Lower leg skin (tissue), 4 donors: ENCODE measurements at regions not wholly inside any gene's neighbourhood (a gene's known extent, or its start where the extent isn't known, plus 50 kb on each side); places are given as distances from the start of the nearest gene placed in this dataset.

Experiments used
- DNase-seq, 2 donors: peaks; one replicate each; pipeline ENCODE4 v3.0.0-alpha.2; 2019; ENCODE audit warnings: low spot score in 2 of 2
- H3K4me3 ChIP-seq: fragments of 200-600 bp; sonication (generic); 2 replicates; pipeline ENCODE4 v1.5.1; 2017; ENCODE audit warnings: mild to moderate bottlenecking, low read depth; ENCODE audit not compliant: poor library complexity, severe bottlenecking
- CTCF ChIP-seq, 3 donors: fragments of 450-650 bp; IDR thresholded peaks; one replicate each; pipeline ENCODE4 v1.5.1; 2016; ENCODE audit warnings: antibody characterized with exemption in 3 of 3, mild to moderate bottlenecking in 3 of 3, moderate library complexity in 2 of 3
- POLR2A ChIP-seq, 2 donors: fragments of 450-650 bp; IDR thresholded peaks; one replicate each; pipeline ENCODE4 v1.6.1; 2016 to 2017; ENCODE audit warnings: antibody characterized with exemption in 2 of 2, mild to moderate bottlenecking in 1 of 2, moderate library complexity in 1 of 2
- WGBS, 2 donors: methylation state at CpG; one replicate each; pipeline ENCODE4 v1.1.5; 2018; 5-methylcytosine and 5-hydroxymethylcytosine counted together
- intact Hi-C: fragments of 100-400 bp; cut with DNase I; formaldehyde crosslinking; loops from one replicate; pipeline ENCODE4 v1.15.0; 2023; ENCODE audit warnings: low total_unique reads

- no peak for TF ChIP-seq CTCF (IDR thresholded peaks at IDR 0.05)
- TF ChIP-seq POLR2A (IDR thresholded peaks at IDR 0.05): no peak
Measured at GRCh38 chr6:28777147-28777461, 146.7 kb downstream of the TRIM27 start.

GRCh38 chr6:28782113-28782673 is 141.6 kb downstream of the TRIM27 start:
- DNase-seq: no peak
- intact Hi-C loops: no loop called here
- TF ChIP-seq CTCF (IDR thresholded peaks at IDR 0.05) (no peak), POLR2A (IDR thresholded peaks at IDR 0.05) (no peak)
- WGBS, 2 donors: 11 to 13% methylated on average over 5 of the region's 5 CpGs
- no peak overlapping the region for H3K4me3 ChIP-seq

More at GRCh38 chr6:28777147-28777461, 146.7 kb downstream of the TRIM27 start:
- H3K4me3 ChIP-seq: no peak overlapping the region
- DNase-seq: no peak
- 5 to 7% methylated on average over 4 of the region's 4 CpGs for WGBS, 2 donors
- intact Hi-C loops: no loop called here

DNA sequence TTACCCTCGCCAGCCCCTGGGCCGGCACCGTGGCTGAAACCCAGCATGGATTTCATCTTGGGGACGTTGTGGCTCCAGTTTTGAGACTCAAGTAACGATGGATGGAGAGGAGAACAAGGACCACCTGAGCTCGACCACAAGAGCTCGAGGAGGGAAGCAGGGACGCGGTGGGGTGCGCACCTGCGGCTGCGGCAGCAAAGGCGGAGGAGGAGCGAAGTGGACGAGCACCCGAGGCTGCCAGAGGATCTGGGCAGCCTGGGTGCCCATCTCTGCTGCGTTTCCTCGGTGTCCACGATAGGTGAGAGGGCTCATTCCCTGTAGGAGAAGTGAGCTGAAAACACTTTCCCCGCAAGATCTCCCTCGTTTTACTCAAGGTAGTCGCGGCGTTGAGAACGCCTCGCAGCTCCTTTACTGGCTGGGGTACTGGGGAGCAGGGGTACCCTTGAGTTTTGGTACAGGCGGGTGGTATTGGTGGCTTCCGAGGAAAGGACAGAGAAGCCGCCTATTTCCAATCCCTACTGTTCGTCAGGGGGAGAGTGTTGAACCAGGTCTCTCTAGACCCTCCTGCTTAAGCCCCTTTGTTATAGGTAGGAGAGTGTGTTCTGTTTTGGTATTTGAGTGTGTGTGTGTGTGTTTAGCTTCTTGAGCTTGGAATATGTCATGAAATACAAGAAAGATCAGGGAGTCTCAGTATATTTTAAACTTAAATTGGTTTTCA is 137.7 kb downstream of the TRIM27 start:
- 3 to 4% methylated on average over 30 of the region's 30 CpGs for WGBS, 2 donors
- intact Hi-C loops: no loop called here
- no peak for DNase-seq
- no peak overlapping the region for H3K4me3 ChIP-seq
- TF ChIP-seq CTCF (IDR thresholded peaks at IDR 0.05): no peak
- TF ChIP-seq POLR2A (IDR thresholded peaks at IDR 0.05): no peak

DNA sequence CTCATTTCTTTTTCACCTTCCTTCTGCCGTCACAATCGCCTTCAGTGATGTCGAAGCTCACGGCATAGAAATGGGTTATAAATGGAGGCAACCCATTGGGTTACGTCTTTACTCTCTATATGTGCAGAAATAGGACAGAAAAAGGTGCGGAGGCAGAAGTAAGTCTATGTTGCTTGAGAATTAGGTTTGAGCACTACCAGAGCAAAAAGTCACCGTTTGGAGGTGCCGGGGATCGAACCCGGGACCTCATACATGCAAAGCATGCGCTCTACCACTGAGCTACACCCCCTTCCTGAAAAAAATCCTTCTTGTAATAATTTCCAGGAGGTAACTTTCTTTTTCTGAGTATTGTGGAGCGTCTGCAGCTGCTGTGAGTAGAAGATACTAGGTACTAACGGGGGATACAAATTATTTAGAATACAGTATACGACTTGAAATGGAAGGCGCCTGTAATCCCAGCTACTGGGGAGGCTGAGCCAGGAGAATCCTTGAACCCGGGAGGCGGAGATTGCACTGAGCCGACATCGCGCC is 134.2 kb downstream of the TRIM27 start:
- 9 to 10% methylated on average over 20 of the region's 20 CpGs for WGBS, 2 donors
- intact Hi-C loops: no loop called here

GRCh38 chr6:28791002-28791383 is 132.8 kb downstream of the TRIM27 start:
- no peak for DNase-seq
- H3K4me3 ChIP-seq: no peak overlapping the region
- WGBS, 2 donors: 30 to 32% methylated on average over 6 of the region's 6 CpGs
- TF ChIP-seq CTCF (IDR thresholded peaks at IDR 0.05) (no peak), POLR2A (IDR thresholded peaks at IDR 0.05) (no peak)
- intact Hi-C loops: no loop called here

More for the DNA sequence above, 134.2 kb downstream of the TRIM27 start:
- DNase-seq: no peak
- TF ChIP-seq CTCF (IDR thresholded peaks at IDR 0.05) (no peak), POLR2A (IDR thresholded peaks at IDR 0.05) (no peak)
- H3K4me3 ChIP-seq: no peak overlapping the region
